GM23338 (cell line): ENCODE measurements at regions not wholly inside any gene's neighbourhood (a gene's known extent, or its start where the extent isn't known, plus 50 kb on each side); places are given as distances from the start of the nearest gene placed in this dataset.

Experiments
- ATAC-seq: fragments of 200-7000 bp; cut with Tn5 transposase; 3 replicates; pipeline ENCODE4 v1.9.1; 2020
- DNase-seq: peaks from one replicate; pipeline ENCODE4 v3.0.0-alpha.2; 2015; ENCODE audit warnings: low spot score
- H2AFZ ChIP-seq: fragments of 200-600 bp; sonication (generic); 2 replicates; pipeline ENCODE4 v1.8.0; 2016; ENCODE audit warnings: antibody characterized with exemption, mild to moderate bottlenecking, moderate library complexity
- H3F3A ChIP-seq: fragments of 200-600 bp; sonication (generic); replicated peaks from 2 replicates; pipeline ENCODE4 v1.8.0; 2017; ENCODE audit warnings: antibody characterized with exemption, mixed run types, low read depth
- H3K27ac ChIP-seq: fragments of 200-600 bp; sonication (generic); 2 replicates; pipeline ENCODE4 v1.6.1; 2016; ENCODE audit warnings: low read depth
- H3K27me3 ChIP-seq: fragments of 200-600 bp; sonication (generic); 2 replicates; pipeline ENCODE4 v1.8.0; 2016; ENCODE audit warnings: mild to moderate bottlenecking, mixed run types, moderate library complexity; ENCODE audit not compliant: insufficient read depth
- H3K36me3 ChIP-seq: fragments of 200-600 bp; sonication (generic); 2 replicates; pipeline ENCODE4 v1.8.0; 2016; ENCODE audit warnings: mild to moderate bottlenecking; ENCODE audit not compliant: insufficient read depth
- H3K4me1 ChIP-seq: fragments of 200-600 bp; sonication (generic); 2 replicates; pipeline ENCODE4 v1.8.0; 2016; ENCODE audit warnings: mild to moderate bottlenecking, moderate library complexity; ENCODE audit not compliant: insufficient read depth
- H3K4me2 ChIP-seq: fragments of 200-600 bp; sonication (generic); 2 replicates; pipeline ENCODE4 v1.7.1; 2017; ENCODE audit warnings: mixed run types
- H3K4me3 ChIP-seq: fragments of 200-600 bp; sonication (generic); 2 replicates; pipeline ENCODE4 v1.6.1; 2016; ENCODE audit warnings: mixed run types
- H3K79me2 ChIP-seq: fragments of 200-600 bp; sonication (generic); replicated peaks from 2 replicates; pipeline ENCODE4 v1.8.0; 2017; ENCODE audit warnings: mild to moderate bottlenecking; ENCODE audit not compliant: insufficient read depth
- H3K9me2 ChIP-seq: fragments of 200-600 bp; sonication (generic); 2 replicates; pipeline ENCODE4 v1.8.0; 2017; ENCODE audit not compliant: insufficient read depth
- H4K20me1 ChIP-seq: fragments of 200-600 bp; sonication (generic); replicated peaks from 2 replicates; pipeline ENCODE4 v1.8.0; 2017; ENCODE audit warnings: mild to moderate bottlenecking; ENCODE audit not compliant: insufficient read depth
- H3K27ac Mint-ChIP-seq: 2 replicates; pipeline ENCODE4 v1.8.0; 2020; ENCODE audit warnings: inconsistent platforms, mild to moderate bottlenecking, moderate library complexity, mixed read lengths
- H3K27me3 Mint-ChIP-seq: 3 replicates; pipeline ENCODE4 v1.8.0; 2022; ENCODE audit warnings: low read depth, mild to moderate bottlenecking, moderate library complexity, mixed read lengths, inconsistent platforms; ENCODE audit not compliant: insufficient read depth, poor library complexity
- H3K36me3 Mint-ChIP-seq: 3 replicates; pipeline ENCODE4 v1.8.0; 2021; ENCODE audit warnings: low read depth, mild to moderate bottlenecking, inconsistent platforms, moderate library complexity, mixed read lengths
- H3K4me1 Mint-ChIP-seq: 3 replicates; pipeline ENCODE4 v1.8.0; 2020; ENCODE audit warnings: mild to moderate bottlenecking, inconsistent platforms, mixed read lengths
- H3K4me3 Mint-ChIP-seq: 3 replicates; pipeline ENCODE4 v1.8.0; 2021; ENCODE audit warnings: moderate library complexity, mild to moderate bottlenecking, inconsistent platforms, mixed read lengths
- H3K9me3 Mint-ChIP-seq: 3 replicates; pipeline ENCODE4 v1.8.0; 2020; ENCODE audit warnings: moderate library complexity, mild to moderate bottlenecking, inconsistent platforms, mixed read lengths
- CREB1 ChIP-seq: fragments of 250-450 bp; sonication (Bioruptor Pico); IDR thresholded peaks from 2 replicates; pipeline ENCODE4 v1.5.0; 2020; ENCODE audit warnings: low read depth, mild to moderate bottlenecking, moderate library complexity
- EZH2 ChIP-seq: fragments of 200-600 bp; sonication (generic); IDR thresholded peaks from one replicate; pipeline ENCODE4 v1.8.0; 2017; ENCODE audit warnings: antibody characterized with exemption, mild to moderate bottlenecking, low read depth; ENCODE audit not compliant: unreplicated experiment
- EZH2phosphoT487 ChIP-seq: fragments of 200-600 bp; sonication (generic); IDR thresholded peaks from one replicate; pipeline ENCODE4 v1.8.1; 2018; ENCODE audit warnings: antibody characterized with exemption; ENCODE audit not compliant: unreplicated experiment
- JUNB ChIP-seq: IDR thresholded peaks from one replicate; pipeline ENCODE4 v1.6.1; 2016; ENCODE audit warnings: antibody characterized with exemption; ENCODE audit not compliant: unreplicated experiment
- NANOG ChIP-seq: IDR thresholded peaks from 2 replicates; pipeline ENCODE4 v1.6.1; 2016; ENCODE audit warnings: antibody characterized with exemption, borderline replicate concordance
- POLR2AphosphoS5 ChIP-seq: IDR thresholded peaks from 2 replicates; pipeline ENCODE4 v1.6.1; 2016; ENCODE audit warnings: antibody characterized with exemption, low read depth
- STAT1 ChIP-seq: IDR thresholded peaks from one replicate; pipeline ENCODE4 v1.6.1; 2016; ENCODE audit warnings: antibody characterized with exemption; ENCODE audit not compliant: unreplicated experiment
- ZNF114 ChIP-seq: fragments of 250-450 bp; sonication (Bioruptor Pico); IDR thresholded peaks from 2 replicates; pipeline ENCODE4 v1.5.0; 2020; ENCODE audit warnings: mild to moderate bottlenecking, moderate library complexity
- ZNF331 ChIP-seq: fragments of 250-450 bp; sonication (Bioruptor Pico); IDR thresholded peaks from 2 replicates; pipeline ENCODE4 v1.5.0; 2020; ENCODE audit warnings: low read depth, mild to moderate bottlenecking, moderate library complexity
- TF ChIP-seq, protein P1 (sequence below): IDR thresholded peaks from one replicate; pipeline ENCODE4 v1.6.1; 2018; ENCODE audit warnings: antibody characterized with exemption; ENCODE audit not compliant: unreplicated experiment
- TF ChIP-seq, protein P2 (sequence below): IDR thresholded peaks from 2 replicates; pipeline ENCODE4 v1.6.1; 2016; ENCODE audit warnings: antibody characterized with exemption
- TF ChIP-seq, protein P3 (sequence below), 2 experiments: fragments of 200-600 bp in 1 of 2; sonication (generic) in 1 of 2; conservative IDR thresholded peaks; 2 replicates each; pipeline versions ENCODE4 v1.5.1 to v1.6.1; 2016 to 2017; ENCODE audit warnings: antibody characterized with exemption in 2 of 2, low read depth in 2 of 2, mild to moderate bottlenecking in 2 of 2, moderate library complexity in 1 of 2
- TF ChIP-seq, protein P4 (sequence below): fragments of 250-450 bp; sonication (Bioruptor Pico); IDR thresholded peaks from 2 replicates; pipeline ENCODE4 v1.5.0; 2020; ENCODE audit warnings: mild to moderate bottlenecking, moderate library complexity

DNA sequence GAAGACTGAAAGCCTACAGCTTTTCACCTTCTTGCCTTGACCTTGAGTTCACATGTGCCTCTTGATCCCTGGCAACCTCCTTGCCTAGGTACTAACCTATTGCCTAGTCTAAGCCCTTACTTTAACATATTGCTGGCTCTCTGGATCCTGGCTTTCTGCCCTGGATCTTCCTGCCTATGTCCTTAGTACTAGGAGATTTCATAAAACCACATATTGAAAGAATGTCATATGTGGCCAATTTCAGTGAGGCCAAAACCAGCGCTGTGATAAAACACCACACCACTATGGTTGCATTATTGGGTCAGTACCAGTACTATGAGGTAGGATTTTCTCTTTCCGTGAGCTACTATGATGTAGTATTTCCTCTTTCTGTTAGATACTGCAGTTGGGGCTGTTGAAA, 80.4 kb downstream of the CT47B1 start:
- no peak overlapping the region for H3K4me3 Mint-ChIP-seq
- no peaks in the 10 kb centered on the region for H3K9me3 Mint-ChIP-seq
- H3K27ac Mint-ChIP-seq, result no peak overlapping the region

More for the DNA sequence above, 80.4 kb downstream of the CT47B1 start:
- Histone ChIP-seq H4K20me1 (no peaks in the 10 kb centered on the region), H3K9me2 (no peaks in the 10 kb centered on the region), H3K4me1 (no peaks in the 10 kb centered on the region), H3K4me2 (no peak overlapping the region), H2AFZ (no peak overlapping the region), H3K36me3 (no peaks in the 10 kb centered on the region), H3F3A (no peaks in the 10 kb centered on the region), H3K4me3 (no peak overlapping the region), H3K27ac (no peak overlapping the region), H3K27me3 (peaks cover 53% of the 10 kb centered on the region; the same call in 1 of the 2 replicates), H3K79me2 (no peaks in the 10 kb centered on the region)
- no peak for ATAC-seq
- Mint-ChIP-seq H3K4me1 (peaks cover 2% of the 10 kb centered on the region; the same call in 1 of the 3 replicates), H3K27me3 (peaks cover 11% of the 10 kb centered on the region), H3K36me3 (no peaks in the 10 kb centered on the region)
- TF ChIP-seq CREB1 (CRISPR knock-in tag) (no peak), EZH2phosphoT487 (no peak), ZNF331 (CRISPR knock-in tag) (no peak), POLR2AphosphoS5 (no peak), EZH2 (no peak), NANOG (no peak), STAT1 (no peak), ZNF114 (CRISPR knock-in tag) (no peak), JUNB (no peak)
- TF ChIP-seq, protein P1, sequence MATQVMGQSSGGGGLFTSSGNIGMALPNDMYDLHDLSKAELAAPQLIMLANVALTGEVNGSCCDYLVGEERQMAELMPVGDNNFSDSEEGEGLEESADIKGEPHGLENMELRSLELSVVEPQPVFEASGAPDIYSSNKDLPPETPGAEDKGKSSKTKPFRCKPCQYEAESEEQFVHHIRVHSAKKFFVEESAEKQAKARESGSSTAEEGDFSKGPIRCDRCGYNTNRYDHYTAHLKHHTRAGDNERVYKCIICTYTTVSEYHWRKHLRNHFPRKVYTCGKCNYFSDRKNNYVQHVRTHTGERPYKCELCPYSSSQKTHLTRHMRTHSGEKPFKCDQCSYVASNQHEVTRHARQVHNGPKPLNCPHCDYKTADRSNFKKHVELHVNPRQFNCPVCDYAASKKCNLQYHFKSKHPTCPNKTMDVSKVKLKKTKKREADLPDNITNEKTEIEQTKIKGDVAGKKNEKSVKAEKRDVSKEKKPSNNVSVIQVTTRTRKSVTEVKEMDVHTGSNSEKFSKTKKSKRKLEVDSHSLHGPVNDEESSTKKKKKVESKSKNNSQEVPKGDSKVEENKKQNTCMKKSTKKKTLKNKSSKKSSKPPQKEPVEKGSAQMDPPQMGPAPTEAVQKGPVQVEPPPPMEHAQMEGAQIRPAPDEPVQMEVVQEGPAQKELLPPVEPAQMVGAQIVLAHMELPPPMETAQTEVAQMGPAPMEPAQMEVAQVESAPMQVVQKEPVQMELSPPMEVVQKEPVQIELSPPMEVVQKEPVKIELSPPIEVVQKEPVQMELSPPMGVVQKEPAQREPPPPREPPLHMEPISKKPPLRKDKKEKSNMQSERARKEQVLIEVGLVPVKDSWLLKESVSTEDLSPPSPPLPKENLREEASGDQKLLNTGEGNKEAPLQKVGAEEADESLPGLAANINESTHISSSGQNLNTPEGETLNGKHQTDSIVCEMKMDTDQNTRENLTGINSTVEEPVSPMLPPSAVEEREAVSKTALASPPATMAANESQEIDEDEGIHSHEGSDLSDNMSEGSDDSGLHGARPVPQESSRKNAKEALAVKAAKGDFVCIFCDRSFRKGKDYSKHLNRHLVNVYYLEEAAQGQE, result no peak
- TF ChIP-seq, protein P2, sequence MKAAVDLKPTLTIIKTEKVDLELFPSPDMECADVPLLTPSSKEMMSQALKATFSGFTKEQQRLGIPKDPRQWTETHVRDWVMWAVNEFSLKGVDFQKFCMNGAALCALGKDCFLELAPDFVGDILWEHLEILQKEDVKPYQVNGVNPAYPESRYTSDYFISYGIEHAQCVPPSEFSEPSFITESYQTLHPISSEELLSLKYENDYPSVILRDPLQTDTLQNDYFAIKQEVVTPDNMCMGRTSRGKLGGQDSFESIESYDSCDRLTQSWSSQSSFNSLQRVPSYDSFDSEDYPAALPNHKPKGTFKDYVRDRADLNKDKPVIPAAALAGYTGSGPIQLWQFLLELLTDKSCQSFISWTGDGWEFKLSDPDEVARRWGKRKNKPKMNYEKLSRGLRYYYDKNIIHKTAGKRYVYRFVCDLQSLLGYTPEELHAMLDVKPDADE, result no peak
- TF ChIP-seq, protein P3, sequence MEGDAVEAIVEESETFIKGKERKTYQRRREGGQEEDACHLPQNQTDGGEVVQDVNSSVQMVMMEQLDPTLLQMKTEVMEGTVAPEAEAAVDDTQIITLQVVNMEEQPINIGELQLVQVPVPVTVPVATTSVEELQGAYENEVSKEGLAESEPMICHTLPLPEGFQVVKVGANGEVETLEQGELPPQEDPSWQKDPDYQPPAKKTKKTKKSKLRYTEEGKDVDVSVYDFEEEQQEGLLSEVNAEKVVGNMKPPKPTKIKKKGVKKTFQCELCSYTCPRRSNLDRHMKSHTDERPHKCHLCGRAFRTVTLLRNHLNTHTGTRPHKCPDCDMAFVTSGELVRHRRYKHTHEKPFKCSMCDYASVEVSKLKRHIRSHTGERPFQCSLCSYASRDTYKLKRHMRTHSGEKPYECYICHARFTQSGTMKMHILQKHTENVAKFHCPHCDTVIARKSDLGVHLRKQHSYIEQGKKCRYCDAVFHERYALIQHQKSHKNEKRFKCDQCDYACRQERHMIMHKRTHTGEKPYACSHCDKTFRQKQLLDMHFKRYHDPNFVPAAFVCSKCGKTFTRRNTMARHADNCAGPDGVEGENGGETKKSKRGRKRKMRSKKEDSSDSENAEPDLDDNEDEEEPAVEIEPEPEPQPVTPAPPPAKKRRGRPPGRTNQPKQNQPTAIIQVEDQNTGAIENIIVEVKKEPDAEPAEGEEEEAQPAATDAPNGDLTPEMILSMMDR (conservative IDR thresholded peaks at IDR 0.05; ENCODE audit: low read depth in 2 of 2), result no peak
- TF ChIP-seq, protein P4, sequence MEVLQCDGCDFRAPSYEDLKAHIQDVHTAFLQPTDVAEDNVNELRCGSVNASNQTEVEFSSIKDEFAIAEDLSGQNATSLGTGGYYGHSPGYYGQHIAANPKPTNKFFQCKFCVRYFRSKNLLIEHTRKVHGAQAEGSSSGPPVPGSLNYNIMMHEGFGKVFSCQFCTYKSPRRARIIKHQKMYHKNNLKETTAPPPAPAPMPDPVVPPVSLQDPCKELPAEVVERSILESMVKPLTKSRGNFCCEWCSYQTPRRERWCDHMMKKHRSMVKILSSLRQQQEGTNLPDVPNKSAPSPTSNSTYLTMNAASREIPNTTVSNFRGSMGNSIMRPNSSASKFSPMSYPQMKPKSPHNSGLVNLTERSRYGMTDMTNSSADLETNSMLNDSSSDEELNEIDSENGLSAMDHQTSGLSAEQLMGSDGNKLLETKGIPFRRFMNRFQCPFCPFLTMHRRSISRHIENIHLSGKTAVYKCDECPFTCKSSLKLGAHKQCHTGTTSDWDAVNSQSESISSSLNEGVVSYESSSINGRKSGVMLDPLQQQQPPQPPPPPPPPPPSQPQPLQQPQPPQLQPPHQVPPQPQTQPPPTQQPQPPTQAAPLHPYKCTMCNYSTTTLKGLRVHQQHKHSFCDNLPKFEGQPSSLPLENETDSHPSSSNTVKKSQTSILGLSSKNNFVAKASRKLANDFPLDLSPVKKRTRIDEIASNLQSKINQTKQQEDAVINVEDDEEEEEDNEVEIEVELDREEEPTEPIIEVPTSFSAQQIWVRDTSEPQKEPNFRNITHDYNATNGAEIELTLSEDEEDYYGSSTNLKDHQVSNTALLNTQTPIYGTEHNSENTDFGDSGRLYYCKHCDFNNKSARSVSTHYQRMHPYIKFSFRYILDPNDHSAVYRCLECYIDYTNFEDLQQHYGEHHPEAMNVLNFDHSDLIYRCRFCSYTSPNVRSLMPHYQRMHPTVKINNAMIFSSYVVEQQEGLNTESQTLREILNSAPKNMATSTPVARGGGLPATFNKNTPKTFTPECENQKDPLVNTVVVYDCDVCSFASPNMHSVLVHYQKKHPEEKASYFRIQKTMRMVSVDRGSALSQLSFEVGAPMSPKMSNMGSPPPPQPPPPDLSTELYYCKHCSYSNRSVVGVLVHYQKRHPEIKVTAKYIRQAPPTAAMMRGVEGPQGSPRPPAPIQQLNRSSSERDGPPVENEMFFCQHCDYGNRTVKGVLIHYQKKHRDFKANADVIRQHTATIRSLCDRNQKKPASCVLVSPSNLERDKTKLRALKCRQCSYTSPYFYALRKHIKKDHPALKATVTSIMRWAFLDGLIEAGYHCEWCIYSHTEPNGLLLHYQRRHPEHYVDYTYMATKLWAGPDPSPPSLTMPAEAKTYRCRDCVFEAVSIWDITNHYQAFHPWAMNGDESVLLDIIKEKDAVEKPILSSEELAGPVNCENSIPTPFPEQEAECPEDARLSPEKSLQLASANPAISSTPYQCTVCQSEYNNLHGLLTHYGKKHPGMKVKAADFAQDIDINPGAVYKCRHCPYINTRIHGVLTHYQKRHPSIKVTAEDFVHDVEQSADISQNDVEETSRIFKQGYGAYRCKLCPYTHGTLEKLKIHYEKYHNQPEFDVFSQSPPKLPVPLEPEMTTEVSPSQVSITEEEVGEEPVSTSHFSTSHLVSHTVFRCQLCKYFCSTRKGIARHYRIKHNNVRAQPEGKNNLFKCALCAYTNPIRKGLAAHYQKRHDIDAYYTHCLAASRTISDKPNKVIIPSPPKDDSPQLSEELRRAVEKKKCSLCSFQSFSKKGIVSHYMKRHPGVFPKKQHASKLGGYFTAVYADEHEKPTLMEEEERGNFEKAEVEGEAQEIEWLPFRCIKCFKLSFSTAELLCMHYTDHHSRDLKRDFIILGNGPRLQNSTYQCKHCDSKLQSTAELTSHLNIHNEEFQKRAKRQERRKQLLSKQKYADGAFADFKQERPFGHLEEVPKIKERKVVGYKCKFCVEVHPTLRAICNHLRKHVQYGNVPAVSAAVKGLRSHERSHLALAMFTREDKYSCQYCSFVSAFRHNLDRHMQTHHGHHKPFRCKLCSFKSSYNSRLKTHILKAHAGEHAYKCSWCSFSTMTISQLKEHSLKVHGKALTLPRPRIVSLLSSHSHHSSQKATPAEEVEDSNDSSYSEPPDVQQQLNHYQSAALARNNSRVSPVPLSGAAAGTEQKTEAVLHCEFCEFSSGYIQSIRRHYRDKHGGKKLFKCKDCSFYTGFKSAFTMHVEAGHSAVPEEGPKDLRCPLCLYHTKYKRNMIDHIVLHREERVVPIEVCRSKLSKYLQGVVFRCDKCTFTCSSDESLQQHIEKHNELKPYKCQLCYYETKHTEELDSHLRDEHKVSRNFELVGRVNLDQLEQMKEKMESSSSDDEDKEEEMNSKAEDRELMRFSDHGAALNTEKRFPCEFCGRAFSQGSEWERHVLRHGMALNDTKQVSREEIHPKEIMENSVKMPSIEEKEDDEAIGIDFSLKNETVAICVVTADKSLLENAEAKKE, result no peak
- DNase-seq, result no peak
